NCI-H1105 treated with DMSO at 0.1 percent for 48 hours (cell line): ENCODE measurements at regions not wholly inside any gene's neighbourhood (a gene's known extent, or its start where the extent isn't known, plus 50 kb on each side); places are given as distances from the start of the nearest gene placed in this dataset.
A peak's percentile ranks its signal among the peaks of the same experiment; 100 is the strongest.

Source experiments
- DNase-seq: peaks from one replicate; lab custom pipeline; 2025; lab: John Stamatoyannopoulos, UW

GRCh38 chr4:38560768-38561558 is 103.0 kb upstream of the KLF3 start:
- no peak for DNase-seq

GRCh38 chr4:38562751-38563198 is 101.2 kb upstream of the KLF3 start:
- DNase-seq = no peak

GRCh38 chr4:38563707-38564495 is 100.1 kb upstream of the KLF3 start:
- DNase-seq = peak; percentile 79

- peak; percentile 80 for DNase-seq
Observed at GRCh38 chr4:38565271-38566199, 98.5 kb upstream of the KLF3 start.

GRCh38 chr4:38566806-38567398 is 97.1 kb upstream of the KLF3 start:
- no peak for DNase-seq

GRCh38 chr4:38567457-38567856 is 96.5 kb upstream of the KLF3 start:
- no peak for DNase-seq

- no peak for DNase-seq
Observed at GRCh38 chr4:38568768-38569167, 95.2 kb upstream of the KLF3 start.

- DNase-seq = no peak
Observed at GRCh38 chr4:38570647-38571276, 93.2 kb upstream of the KLF3 start.

GRCh38 chr4:38572793-38573192 is 91.2 kb upstream of the KLF3 start:
- DNase-seq = no peak

GRCh38 chr4:38574559-38575333 is 89.3 kb upstream of the KLF3 start:
- DNase-seq = no peak

GRCh38 chr4:38576767-38577166 is 87.2 kb upstream of the KLF3 start:
- DNase-seq = no peak

- DNase-seq = no peak
Observed at GRCh38 chr4:38577462-38577861, 86.5 kb upstream of the KLF3 start.

GRCh38 chr4:38581426-38582106 is 82.4 kb upstream of the KLF3 start:
- peak; percentile 4 for DNase-seq

- DNase-seq = no peak
Observed at GRCh38 chr4:38582445-38582844, 81.6 kb upstream of the KLF3 start.

GRCh38 chr4:38582889-38583470 is 81.0 kb upstream of the KLF3 start:
- no peak for DNase-seq

GRCh38 chr4:38585871-38586270 is 78.1 kb upstream of the KLF3 start:
- no peak for DNase-seq

GRCh38 chr4:38587106-38587505 is 76.9 kb upstream of the KLF3 start:
- DNase-seq = no peak

- DNase-seq = no peak
Observed at GRCh38 chr4:38590046-38590445, 74.0 kb upstream of the KLF3 start.

- no peak for DNase-seq
Observed at GRCh38 chr4:38591617-38592337, 72.2 kb upstream of the KLF3 start.
